ENCODE measurements at regions not wholly inside any gene's neighbourhood (a gene's known extent, or its start where the extent isn't known, plus 50 kb on each side); places are given as distances from the start of the nearest gene placed in this dataset.

- TF ChIP-seq POLR2AphosphoS5 (IDR thresholded peaks at IDR 0.05; ENCODE audit: low read depth, low read length) (no peak), POLR2A (IDR thresholded peaks at IDR 0.05; ENCODE audit: low read depth, low read length) (no peak)
Measured at GRCh38 chr1:212525479-212526110, 83.0 kb upstream of the ATF3 start.
